A549 (cell line): ENCODE measurements at regions not wholly inside any gene's neighbourhood (a gene's known extent, or its start where the extent isn't known, plus 50 kb on each side); places are given as distances from the start of the nearest gene placed in this dataset.

Experiments used
- ATAC-seq, 2 experiments: fragments of 200-7000 bp in 1 of 2; fragments of >200 bp in 1 of 2; cut with Nextera tagmentation in 1 of 2; cut with Tn5 transposase in 1 of 2; 3 replicates each; pipeline versions ENCODE4 v1.8.0 to v1.9.1; 2018 to 2020; ENCODE audit warnings: mild to moderate bottlenecking in 1 of 2, moderate library complexity in 1 of 2
- CTCF ChIA-PET: fragments of 300-600 bp; sonication (Branson Sonifier 250); formaldehyde crosslinking; extraction: SDS; loops from one replicate; lab custom pipeline; 2021; ENCODE audit warnings: antibody characterized with exemption, inconsistent platforms; lab: Yijun Ruan, JAX
- POLR2A ChIA-PET: fragments of 350-600 bp; formaldehyde crosslinking; extraction: SDS; loops from one replicate; lab custom pipeline; 2021; ENCODE audit warnings: antibody characterized with exemption, inconsistent platforms; lab: Yijun Ruan, JAX
- DNase-seq, 2 experiments: peaks; one replicate each; pipeline versions ENCODE4 v3.0.0 to v3.0.0-alpha.2; 2011 to 2016; ENCODE audit warnings: low read depth in 1 of 2, low spot score in 1 of 2
- FAIRE-seq: peaks from 2 replicates; lab custom pipeline; 2011; peaks lifted over from hg19 to GRCh38; lab: Jason Lieb, UNC
- H3K27ac ChIP-seq, 2 experiments: fragments of >200 bp; sonication (Bioruptor Twin); formaldehyde crosslinking; 3 replicates each; pipeline ENCODE4 v1.5.1; 2016 to 2017
- H3K4me1 ChIP-seq: fragments of >200 bp; sonication (Bioruptor Twin); formaldehyde crosslinking; 3 replicates; pipeline ENCODE4 v1.6.1; 2016
- H3K4me2 ChIP-seq: fragments of >200 bp; sonication (Bioruptor Twin); formaldehyde crosslinking; 3 replicates; pipeline ENCODE4 v1.6.1; 2016
- H3K4me3 ChIP-seq: fragments of >200 bp; sonication (Bioruptor Twin); formaldehyde crosslinking; 3 replicates; pipeline ENCODE4 v1.5.1; 2016
- H3K9me3 ChIP-seq: fragments of >200 bp; sonication (Bioruptor Twin); formaldehyde crosslinking; 3 replicates; pipeline ENCODE4 v1.6.1; 2016
- CBX2 ChIP-seq: fragments of 200-600 bp; sonication (generic); IDR thresholded peaks from 2 replicates; pipeline ENCODE4 v1.6.1; 2016; ENCODE audit warnings: low read depth, mild to moderate bottlenecking, borderline replicate concordance
- CBX8 ChIP-seq: fragments of 200-600 bp; sonication (generic); IDR thresholded peaks from 2 replicates; pipeline ENCODE4 v1.6.1; 2016
- CHD4 ChIP-seq: fragments of 200-600 bp; sonication (generic); IDR thresholded peaks from 2 replicates; pipeline ENCODE4 v1.6.1; 2016; ENCODE audit warnings: antibody characterized with exemption, mild to moderate bottlenecking, borderline replicate concordance
- CTCF ChIP-seq: fragments of >200 bp; sonication (Bioruptor Twin); formaldehyde crosslinking; IDR thresholded peaks from 3 replicates; pipeline ENCODE4 v1.5.1; 2016
- EHMT2 ChIP-seq: fragments of 200-600 bp; sonication (generic); IDR thresholded peaks from 2 replicates; pipeline ENCODE4 v1.6.1; 2016; ENCODE audit warnings: antibody characterized with exemption, low read depth, mild to moderate bottlenecking, moderate library complexity
- ESRRA ChIP-seq: fragments of 150-350 bp; IDR thresholded peaks from 2 replicates; pipeline ENCODE4 v1.6.1; 2014; ENCODE audit warnings: mild to moderate bottlenecking, low read length, borderline replicate concordance
- FOXS1 ChIP-seq: fragments of 250-450 bp; sonication (Bioruptor Pico); IDR thresholded peaks from 2 replicates; pipeline ENCODE4 v1.5.0; 2020; ENCODE audit warnings: mild to moderate bottlenecking, moderate library complexity
- HDAC2 ChIP-seq: fragments of 200-600 bp; sonication (generic); IDR thresholded peaks from 2 replicates; pipeline ENCODE4 v1.6.1; 2016
- HEYL ChIP-seq: fragments of 250-450 bp; sonication (Bioruptor Pico); IDR thresholded peaks from 2 replicates; pipeline ENCODE4 v1.8.0; 2021; ENCODE audit warnings: mild to moderate bottlenecking, moderate library complexity
- HMGXB4 ChIP-seq: fragments of 250-450 bp; sonication (Bioruptor Pico); IDR thresholded peaks from 2 replicates; pipeline ENCODE4 v1.5.0; 2021; ENCODE audit warnings: mild to moderate bottlenecking, moderate library complexity, borderline replicate concordance
- HOXA7 ChIP-seq: fragments of 250-450 bp; sonication (Bioruptor Pico); IDR thresholded peaks from 2 replicates; pipeline ENCODE4 v1.5.0; 2020; ENCODE audit warnings: mild to moderate bottlenecking, moderate library complexity
- HOXB13 ChIP-seq: fragments of 250-450 bp; sonication (Bioruptor Pico); IDR thresholded peaks from 2 replicates; pipeline ENCODE4 v1.5.0; 2020; ENCODE audit warnings: low read depth, mild to moderate bottlenecking, moderate library complexity
- KDM1A ChIP-seq: fragments of 200-600 bp; sonication (generic); IDR thresholded peaks from 2 replicates; pipeline ENCODE4 v1.6.1; 2016; ENCODE audit warnings: low read depth, mild to moderate bottlenecking
- MAZ ChIP-seq: fragments of 150-350 bp; IDR thresholded peaks from 2 replicates; pipeline ENCODE4 v1.6.1; 2014; ENCODE audit warnings: antibody characterized with exemption, low read depth, low read length, borderline replicate concordance
- MYC ChIP-seq: IDR thresholded peaks from 2 replicates; pipeline ENCODE4 v1.6.1; 2012; ENCODE audit warnings: mild to moderate bottlenecking, inconsistent platforms, low read length, improper control_type of control experiment, borderline replicate concordance
- NR3C1 ChIP-seq: fragments of >200 bp; sonication (Bioruptor Twin); formaldehyde crosslinking; IDR thresholded peaks from 3 replicates; pipeline ENCODE4 v1.6.1; 2017
- POLR2A ChIP-seq: IDR thresholded peaks from 2 replicates; pipeline ENCODE4 v1.6.1; 2012; ENCODE audit warnings: mild to moderate bottlenecking, low read length
- RCOR1 ChIP-seq: fragments of 150-350 bp; IDR thresholded peaks from 2 replicates; pipeline ENCODE4 v1.6.1; 2014; ENCODE audit warnings: antibody characterized with exemption, low read length, low read depth
- RFX5 ChIP-seq: fragments of 450-650 bp; IDR thresholded peaks from 2 replicates; pipeline ENCODE4 v1.7.1; 2014; ENCODE audit warnings: antibody characterized with exemption, mild to moderate bottlenecking, moderate library complexity
- RNF2 ChIP-seq: fragments of 200-600 bp; sonication (generic); IDR thresholded peaks from 2 replicates; pipeline ENCODE4 v1.6.1; 2016; ENCODE audit warnings: low read depth, mild to moderate bottlenecking, antibody characterized with exemption, moderate library complexity, borderline replicate concordance
- SMC3 ChIP-seq: fragments of >200 bp; sonication (Bioruptor Twin); formaldehyde crosslinking; IDR thresholded peaks from 3 replicates; pipeline ENCODE4 v1.6.1; 2018; ENCODE audit warnings: inconsistent platforms
- SREBF2 ChIP-seq: fragments of 450-650 bp; IDR thresholded peaks from 2 replicates; pipeline ENCODE4 v1.6.1; 2014; ENCODE audit warnings: mild to moderate bottlenecking, moderate library complexity
- TP53 ChIP-seq: fragments of 250-450 bp; sonication (Bioruptor Pico); IDR thresholded peaks from 2 replicates; pipeline ENCODE4 v1.5.0; 2021; ENCODE audit warnings: mild to moderate bottlenecking, moderate library complexity
- WGBS: methylation state at CpG from one replicate; pipeline ENCODE4 v1.1.6; 2017; ENCODE audit errors: missing lambda C conversion rate; 5-methylcytosine and 5-hydroxymethylcytosine counted together
- TF ChIP-seq, protein P1 (sequence below): fragments of 450-650 bp; IDR thresholded peaks from 2 replicates; pipeline ENCODE4 v1.6.1; 2014; ENCODE audit warnings: antibody characterized with exemption
- TF ChIP-seq, protein P2 (sequence below): fragments of >200 bp; sonication (Bioruptor Twin); formaldehyde crosslinking; IDR thresholded peaks from 2 replicates; pipeline ENCODE4 v1.6.1; 2016
- TF ChIP-seq, protein P3 (sequence below): IDR thresholded peaks from 2 replicates; pipeline ENCODE4 v1.6.1; 2012; ENCODE audit warnings: low read depth, borderline replicate concordance
- TF ChIP-seq, protein P4 (sequence below): fragments of >200 bp; sonication (Bioruptor Twin); formaldehyde crosslinking; IDR thresholded peaks from 3 replicates; pipeline ENCODE4 v1.6.1; 2016

- no peak for FAIRE-seq
- CTCF ChIA-PET, result no interaction called here
- TF ChIP-seq POLR2A, result no peak
- TF ChIP-seq CHD4, result no peak
- no peak for TF ChIP-seq HMGXB4
- no peak for TF ChIP-seq MAZ
- TF ChIP-seq MYC, result no peak
- no peak for TF ChIP-seq EHMT2
- TF ChIP-seq CBX2, result no peak
- TF ChIP-seq HOXB13 (CRISPR knock-in tag), result no peak
- no peak for TF ChIP-seq RFX5
- no peak for TF ChIP-seq KDM1A
- H3K4me2 ChIP-seq, result no peak overlapping the region
- H3K4me3 ChIP-seq, result no peak overlapping the region
- ATAC-seq, result no peak
- H3K4me1 ChIP-seq, result no peaks in the 10 kb centered on the region
- DNase-seq, result no peak
- POLR2A ChIA-PET, result no interaction called here
- no peak overlapping the region for H3K27ac ChIP-seq
- no peaks in the 10 kb centered on the region for H3K9me3 ChIP-seq
- WGBS, result 5% methylated on average over 2 of the region's 2 CpGs
These were observed 103.2 kb downstream of the TSPAN8 start for GRCh38 chr12:71054551-71054950.

- Histone ChIP-seq H3K4me2 (no peak overlapping the region; the same call in 2 of the 3 replicates), H3K27ac (0 out of 6 replicates have a peak overlapping the region, but pooled peaks of 1 of the 2 experiments have one; percentile 19), H3K4me3 (no peak overlapping the region), H3K4me1 (no peaks in the 10 kb centered on the region), H3K9me3 (no peaks in the 10 kb centered on the region)
- DNase-seq (peak in 1 of 2 experiments; percentile 20), FAIRE-seq (no peak), ATAC-seq (peak; percentile 50 to 69; a peak in 5 of 6 replicates)
- ChIA-PET CTCF (no interaction called here), POLR2A (no interaction called here)
- TF ChIP-seq RCOR1 (no peak), SMC3 (no peak), HEYL (CRISPR knock-in tag) (no peak), KDM1A (no peak), CBX8 (no peak), FOXS1 (no peak), SREBF2 (no peak), POLR2A (no peak), MAZ (no peak), NR3C1 (no peak), EHMT2 (no peak)
- TF ChIP-seq, protein P1, sequence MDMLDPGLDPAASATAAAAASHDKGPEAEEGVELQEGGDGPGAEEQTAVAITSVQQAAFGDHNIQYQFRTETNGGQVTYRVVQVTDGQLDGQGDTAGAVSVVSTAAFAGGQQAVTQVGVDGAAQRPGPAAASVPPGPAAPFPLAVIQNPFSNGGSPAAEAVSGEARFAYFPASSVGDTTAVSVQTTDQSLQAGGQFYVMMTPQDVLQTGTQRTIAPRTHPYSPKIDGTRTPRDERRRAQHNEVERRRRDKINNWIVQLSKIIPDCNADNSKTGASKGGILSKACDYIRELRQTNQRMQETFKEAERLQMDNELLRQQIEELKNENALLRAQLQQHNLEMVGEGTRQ, result no peak
- TF ChIP-seq, protein P2, sequence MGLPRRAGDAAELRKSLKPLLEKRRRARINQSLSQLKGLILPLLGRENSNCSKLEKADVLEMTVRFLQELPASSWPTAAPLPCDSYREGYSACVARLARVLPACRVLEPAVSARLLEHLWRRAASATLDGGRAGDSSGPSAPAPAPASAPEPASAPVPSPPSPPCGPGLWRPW, result no peak
- TF ChIP-seq, protein P3, sequence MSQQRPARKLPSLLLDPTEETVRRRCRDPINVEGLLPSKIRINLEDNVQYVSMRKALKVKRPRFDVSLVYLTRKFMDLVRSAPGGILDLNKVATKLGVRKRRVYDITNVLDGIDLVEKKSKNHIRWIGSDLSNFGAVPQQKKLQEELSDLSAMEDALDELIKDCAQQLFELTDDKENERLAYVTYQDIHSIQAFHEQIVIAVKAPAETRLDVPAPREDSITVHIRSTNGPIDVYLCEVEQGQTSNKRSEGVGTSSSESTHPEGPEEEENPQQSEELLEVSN, result no peak
These were observed 111.6 kb downstream of the TSPAN8 start for GRCh38 chr12:71046215-71046614.

DNA sequence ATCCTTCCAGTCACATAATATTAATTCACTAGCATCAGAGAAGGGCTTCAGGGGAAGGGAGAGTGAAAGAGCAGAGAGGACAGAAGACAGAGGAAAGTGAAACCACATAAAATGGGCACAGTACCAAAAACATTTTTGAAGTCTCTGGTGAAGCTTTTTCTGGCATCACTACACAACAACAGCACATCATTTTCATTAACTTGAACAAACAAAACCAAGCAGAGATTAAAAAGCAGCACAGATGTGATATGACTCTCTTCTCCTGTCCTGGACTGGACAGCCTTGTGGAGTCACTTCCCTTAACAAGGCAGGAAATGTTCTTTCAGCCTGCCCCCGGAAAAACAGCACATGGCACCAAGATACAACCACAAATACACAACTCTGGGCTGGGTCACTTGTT is 112.0 kb downstream of the TSPAN8 start:
- Histone ChIP-seq H3K4me1 (no peaks in the 10 kb centered on the region), H3K4me2 (no peak overlapping the region; the same call in 2 of the 3 replicates), H3K27ac (0 out of 6 replicates have a peak overlapping the region, but pooled peaks of 1 of the 2 experiments have one; percentile 19), H3K4me3 (no peak overlapping the region), H3K9me3 (no peaks in the 10 kb centered on the region)
- no peak for FAIRE-seq
- peak in 1 of 2 experiments; percentile 4 for DNase-seq
- ATAC-seq, result peak in 1 of 2 experiments; percentile 23; a peak in 1 of 6 replicates
- ChIA-PET POLR2A (no interaction called here), CTCF (no interaction called here)
- WGBS, result 0% methylated on average over 1 of the region's 1 CpG
- TF ChIP-seq RNF2 (no peak), RCOR1 (no peak), CTCF (no peak), HDAC2 (no peak), NR3C1 (no peak), SREBF2 (no peak), KDM1A (no peak), ESRRA (no peak), TP53 (CRISPR knock-in tag) (no peak), HOXA7 (no peak)
- TF ChIP-seq, protein P1, result no peak
- TF ChIP-seq, protein P4, sequence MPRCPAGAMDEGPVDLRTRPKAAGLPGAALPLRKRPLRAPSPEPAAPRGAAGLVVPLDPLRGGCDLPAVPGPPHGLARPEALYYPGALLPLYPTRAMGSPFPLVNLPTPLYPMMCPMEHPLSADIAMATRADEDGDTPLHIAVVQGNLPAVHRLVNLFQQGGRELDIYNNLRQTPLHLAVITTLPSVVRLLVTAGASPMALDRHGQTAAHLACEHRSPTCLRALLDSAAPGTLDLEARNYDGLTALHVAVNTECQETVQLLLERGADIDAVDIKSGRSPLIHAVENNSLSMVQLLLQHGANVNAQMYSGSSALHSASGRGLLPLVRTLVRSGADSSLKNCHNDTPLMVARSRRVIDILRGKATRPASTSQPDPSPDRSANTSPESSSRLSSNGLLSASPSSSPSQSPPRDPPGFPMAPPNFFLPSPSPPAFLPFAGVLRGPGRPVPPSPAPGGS, result no peak
- TF ChIP-seq, protein P2, result no peak
